Sigmoid colon (tissue), 4 donors: ENCODE measurements at regions not wholly inside any gene's neighbourhood (a gene's known extent, or its start where the extent isn't known, plus 50 kb on each side); places are given as distances from the start of the nearest gene placed in this dataset.

Experiments
- CTCF ChIP-seq, 4 experiments: fragments of 450-650 bp in 3 of 4; fragments of 200-600 bp in 1 of 4; IDR thresholded peaks; one replicate each; pipeline ENCODE4 v1.5.1; 2016 to 2019; ENCODE audit warnings: antibody characterized with exemption in 4 of 4, mild to moderate bottlenecking in 3 of 4, moderate library complexity in 2 of 4
- EP300 ChIP-seq, 4 donors: sonication (generic); formaldehyde crosslinking; IDR thresholded peaks; one replicate each; pipeline ENCODE4 v1.6.1; 2017; ENCODE audit warnings: antibody characterized with exemption in 4 of 4
- POLR2A ChIP-seq, 2 donors: fragments of 450-650 bp; IDR thresholded peaks; one replicate each; pipeline ENCODE4 v1.6.1; 2016; ENCODE audit warnings: antibody characterized with exemption in 2 of 2, mild to moderate bottlenecking in 2 of 2, moderate library complexity in 2 of 2
- POLR2AphosphoS5 ChIP-seq, 4 donors: sonication (generic); formaldehyde crosslinking; IDR thresholded peaks; one replicate each; pipeline ENCODE4 v1.6.1; 2017; ENCODE audit warnings: antibody characterized with exemption in 4 of 4

GRCh38 chr2:239836021-239836765 lies 188.9 kb downstream of the NDUFA10 start:
- TF ChIP-seq CTCF (IDR thresholded peaks at IDR 0.05), result no peak
- no peak for TF ChIP-seq POLR2AphosphoS5 (IDR thresholded peaks at IDR 0.05)
- TF ChIP-seq POLR2A (IDR thresholded peaks at IDR 0.05), result no peak
- no peak for TF ChIP-seq EP300 (IDR thresholded peaks at IDR 0.05)
